GM18867 (cell line): ENCODE measurements at regions not wholly inside any gene's neighbourhood (a gene's known extent, or its start where the extent isn't known, plus 50 kb on each side); places are given as distances from the start of the nearest gene placed in this dataset.

Source experiments
- ATAC-seq: cut with Tn5 transposase; IDR thresholded peaks from one replicate; pipeline ENCODE4 v1.9.1; 2021; ENCODE audit warnings: mild to moderate bottlenecking, moderate library complexity; ENCODE audit not compliant: unreplicated experiment

- no peak for ATAC-seq
Observed at GRCh38 chr5:58357799-58358500, 101.9 kb downstream of the PLK2 start.

DNA sequence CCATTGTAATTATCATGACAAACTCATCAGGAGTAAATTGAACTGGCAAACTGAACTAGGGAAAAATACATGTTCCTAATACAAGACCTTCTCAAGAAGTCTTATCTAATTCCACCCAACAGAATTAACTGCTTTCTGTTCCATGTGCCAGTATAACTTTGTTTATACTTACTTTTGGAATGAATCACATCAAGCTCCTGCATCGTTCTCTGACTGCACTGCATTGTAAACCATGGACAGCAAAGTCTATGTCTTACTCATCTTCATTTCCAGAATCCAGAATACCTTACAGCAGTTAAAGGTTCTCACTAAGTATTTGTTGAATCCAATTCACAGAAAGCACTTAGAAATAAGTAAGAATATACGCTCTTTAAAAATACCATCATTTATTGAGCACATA is 102.8 kb downstream of the PLK2 start:
- ATAC-seq, result no peak

GRCh38 chr5:58356662-58357061 is 103.2 kb downstream of the PLK2 start:
- no peak for ATAC-seq

- ATAC-seq, result no peak
Observed at GRCh38 chr5:58354827-58355226, 105.1 kb downstream of the PLK2 start.

DNA sequence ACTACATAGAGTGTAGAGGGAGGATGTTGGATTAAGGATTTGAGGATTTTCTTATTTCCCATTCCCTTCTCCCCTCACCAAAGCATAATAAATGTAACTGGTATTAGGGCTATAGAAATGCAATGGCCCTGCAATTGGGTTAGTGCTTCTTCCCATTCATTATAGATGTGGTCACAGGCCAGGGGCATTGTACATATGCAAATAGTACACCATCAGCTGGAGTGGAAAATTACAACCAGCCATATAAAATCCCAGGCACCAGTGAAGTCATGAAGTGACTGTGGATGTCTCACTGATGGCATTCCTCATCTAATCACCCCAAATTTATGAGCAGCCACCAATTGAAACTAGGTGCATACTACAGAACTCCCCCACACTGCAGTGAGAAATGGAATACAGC is 105.9 kb downstream of the PLK2 start:
- no peak for ATAC-seq

- no peak for ATAC-seq
Observed at GRCh38 chr5:58351190-58351589, 108.7 kb downstream of the PLK2 start.

DNA sequence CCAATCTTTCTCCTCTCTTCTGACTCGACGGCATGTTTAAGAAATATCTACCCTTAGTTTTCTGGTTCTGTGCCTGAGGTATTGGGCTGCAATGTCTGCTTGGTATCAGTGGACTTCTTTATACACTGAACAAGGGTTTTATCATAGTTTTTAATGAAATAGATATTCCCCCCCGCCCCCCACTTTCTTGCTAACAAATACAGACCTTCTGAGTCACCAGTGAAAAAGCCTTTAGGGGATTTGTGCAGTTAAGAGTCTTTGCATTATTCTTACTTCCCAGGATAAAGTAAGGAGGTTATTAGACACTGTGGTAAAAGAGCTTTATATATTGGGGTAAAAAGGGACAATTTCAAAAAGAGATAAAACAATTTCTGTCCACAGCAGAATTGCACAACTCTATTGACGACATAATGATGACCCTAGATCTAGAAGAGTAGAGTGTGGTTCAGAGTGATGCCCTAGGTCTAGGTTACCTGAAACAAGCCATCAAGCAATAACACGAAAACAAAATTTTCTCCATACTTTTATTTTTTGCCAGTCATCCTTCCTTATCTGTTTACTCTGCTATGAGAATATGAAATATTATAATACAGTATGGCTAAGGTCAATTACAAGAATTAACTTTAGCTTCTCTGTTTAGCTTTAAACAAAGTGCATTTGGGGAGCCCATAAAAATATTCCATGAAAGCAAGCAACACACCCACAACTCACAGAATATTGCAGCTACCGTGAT is 110.7 kb downstream of the PLK2 start:
- no peak for ATAC-seq

GRCh38 chr5:58346041-58346440 is 113.8 kb downstream of the PLK2 start:
- ATAC-seq, result no peak

- no peak for ATAC-seq
Observed at GRCh38 chr5:58341476-58341875, 118.4 kb downstream of the PLK2 start.

DNA sequence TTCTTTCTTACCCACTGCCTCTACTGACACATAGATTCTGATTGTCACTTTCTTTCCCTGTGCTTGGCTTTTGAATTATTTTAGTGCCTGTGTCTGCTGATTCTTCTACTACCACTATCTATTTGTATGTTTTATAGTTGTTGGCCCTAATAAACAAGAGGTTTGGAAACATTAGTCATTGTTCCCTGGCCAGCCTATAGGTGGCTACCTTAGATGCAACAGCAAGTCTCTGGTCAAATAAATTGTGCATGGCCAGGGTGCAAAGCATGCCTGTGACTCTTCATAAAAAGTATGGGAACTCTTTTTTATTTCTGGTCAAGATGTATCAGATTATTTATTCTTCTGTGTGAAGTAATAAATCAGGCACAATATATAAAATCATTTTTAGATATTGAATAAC is 124.4 kb downstream of the PLK2 start:
- no peak for ATAC-seq

GRCh38 chr5:58334035-58334434 is 125.9 kb downstream of the PLK2 start:
- ATAC-seq, result no peak

DNA sequence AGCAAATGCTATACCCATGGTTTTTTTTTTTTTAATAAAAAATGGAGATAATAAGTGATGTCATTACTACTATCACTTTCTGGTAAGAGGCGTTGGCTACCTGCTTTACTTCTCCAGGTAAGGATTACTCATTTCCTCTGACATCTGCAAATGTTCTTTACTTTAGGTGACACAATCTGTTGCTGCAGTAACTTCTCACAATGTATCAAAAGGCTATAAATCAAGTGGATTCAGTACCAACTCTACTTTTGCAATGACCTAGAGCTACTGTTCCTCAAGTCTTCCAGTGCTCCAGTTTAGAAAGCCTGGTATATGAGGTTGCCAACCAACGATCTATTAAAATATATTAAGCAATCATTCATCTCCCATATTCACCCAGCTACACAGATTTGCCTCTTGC is 129.1 kb downstream of the PLK2 start:
- no peak for ATAC-seq

DNA sequence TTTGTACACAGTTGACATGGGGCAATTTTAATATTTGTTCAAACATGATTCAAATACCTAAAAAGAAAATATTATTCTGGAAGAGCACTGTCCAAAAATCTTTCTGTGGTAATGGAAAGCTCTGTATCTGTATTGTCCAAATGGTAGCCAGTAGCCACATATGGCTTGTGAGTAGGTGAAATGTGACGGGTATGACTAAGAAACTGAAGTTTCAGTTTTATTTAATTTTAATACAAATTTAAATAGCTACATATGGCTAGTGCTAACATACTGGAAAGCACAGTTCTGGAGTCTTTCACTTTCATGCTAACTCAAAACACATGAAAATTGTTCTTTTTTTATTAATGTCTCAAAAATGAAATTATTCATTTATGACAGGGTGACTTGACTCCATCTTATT is 132.6 kb downstream of the PLK2 start:
- ATAC-seq, result peak; percentile 82

DNA sequence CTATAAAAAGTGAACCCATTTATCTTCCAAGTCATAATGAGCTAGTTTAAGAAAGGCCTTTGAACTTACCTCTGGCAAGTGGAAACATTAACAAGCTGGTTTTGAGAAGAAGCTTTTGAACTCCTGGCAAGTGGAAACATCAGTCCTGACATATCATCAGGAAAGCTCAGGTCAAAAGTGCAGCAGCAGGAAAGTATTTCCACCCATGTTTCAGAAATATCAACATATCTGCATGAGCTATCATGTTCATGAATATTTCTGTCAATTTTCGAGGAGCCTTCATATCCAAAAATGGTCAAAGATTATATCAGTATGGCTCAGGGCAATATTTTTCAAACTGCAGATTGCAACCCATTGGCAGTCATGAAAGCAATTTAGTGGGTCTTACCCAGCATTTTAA is 133.9 kb downstream of the PLK2 start:
- no peak for ATAC-seq

DNA sequence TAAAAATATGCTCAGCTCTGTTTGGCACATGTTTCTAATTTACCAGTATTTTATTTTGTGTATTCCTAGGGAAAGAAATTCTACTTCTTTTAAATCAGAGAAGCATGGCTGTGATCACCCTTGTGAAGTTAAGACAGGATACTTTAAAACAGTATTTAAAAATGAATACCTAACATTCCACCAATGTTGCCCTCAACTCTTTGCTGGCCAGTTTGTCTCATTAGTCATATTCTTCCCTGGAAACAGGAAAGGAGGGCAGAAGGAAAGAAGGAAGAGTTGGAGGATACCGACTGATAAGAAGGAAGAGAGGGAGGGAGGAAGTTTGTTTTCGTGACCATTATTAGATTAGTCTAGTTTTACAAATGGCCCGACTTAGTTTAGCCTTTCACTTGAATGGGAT is 137.4 kb downstream of the PLK2 start:
- no peak for ATAC-seq

GRCh38 chr5:58318468-58318867 is 141.4 kb downstream of the PLK2 start:
- no peak for ATAC-seq

GRCh38 chr5:58317808-58318207 is 142.1 kb downstream of the PLK2 start:
- no peak for ATAC-seq

DNA sequence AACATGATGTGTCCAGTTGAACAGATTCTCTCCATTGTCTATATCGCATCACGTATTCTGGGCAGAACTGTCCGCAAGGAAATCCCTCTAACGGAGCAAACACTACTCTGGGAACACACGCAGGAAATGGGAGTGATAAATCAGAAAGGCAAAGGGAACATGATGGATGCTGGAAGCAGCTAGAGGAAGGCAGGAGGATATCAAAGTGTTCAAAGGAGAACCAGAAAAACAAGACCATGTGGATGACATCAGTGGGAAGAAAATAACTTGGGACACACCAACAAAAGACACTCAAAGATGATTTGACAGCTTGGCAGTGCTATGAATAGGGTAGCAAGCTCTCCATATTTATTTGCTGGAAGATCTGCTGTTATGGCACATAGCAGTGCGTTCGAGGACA is 142.9 kb downstream of the PLK2 start:
- ATAC-seq, result no peak

DNA sequence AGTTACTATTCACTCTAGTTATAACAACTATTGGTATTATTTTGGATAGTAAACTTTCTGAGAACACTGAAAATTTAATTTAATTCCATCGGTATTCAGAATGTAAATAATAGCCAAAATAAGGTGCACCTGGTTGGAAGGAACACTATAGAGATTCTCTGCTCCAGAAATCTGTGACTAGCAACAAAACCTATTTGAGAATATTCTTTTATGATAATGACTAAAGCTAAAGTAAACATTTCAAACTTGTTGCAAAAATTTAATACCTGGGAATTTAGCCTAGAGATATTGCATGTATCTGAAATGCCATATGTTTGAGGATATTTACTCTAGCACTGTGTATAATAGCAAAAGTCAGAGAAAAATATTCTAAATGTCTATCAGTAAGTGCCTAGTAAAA is 144.1 kb downstream of the PLK2 start:
- no peak for ATAC-seq

DNA sequence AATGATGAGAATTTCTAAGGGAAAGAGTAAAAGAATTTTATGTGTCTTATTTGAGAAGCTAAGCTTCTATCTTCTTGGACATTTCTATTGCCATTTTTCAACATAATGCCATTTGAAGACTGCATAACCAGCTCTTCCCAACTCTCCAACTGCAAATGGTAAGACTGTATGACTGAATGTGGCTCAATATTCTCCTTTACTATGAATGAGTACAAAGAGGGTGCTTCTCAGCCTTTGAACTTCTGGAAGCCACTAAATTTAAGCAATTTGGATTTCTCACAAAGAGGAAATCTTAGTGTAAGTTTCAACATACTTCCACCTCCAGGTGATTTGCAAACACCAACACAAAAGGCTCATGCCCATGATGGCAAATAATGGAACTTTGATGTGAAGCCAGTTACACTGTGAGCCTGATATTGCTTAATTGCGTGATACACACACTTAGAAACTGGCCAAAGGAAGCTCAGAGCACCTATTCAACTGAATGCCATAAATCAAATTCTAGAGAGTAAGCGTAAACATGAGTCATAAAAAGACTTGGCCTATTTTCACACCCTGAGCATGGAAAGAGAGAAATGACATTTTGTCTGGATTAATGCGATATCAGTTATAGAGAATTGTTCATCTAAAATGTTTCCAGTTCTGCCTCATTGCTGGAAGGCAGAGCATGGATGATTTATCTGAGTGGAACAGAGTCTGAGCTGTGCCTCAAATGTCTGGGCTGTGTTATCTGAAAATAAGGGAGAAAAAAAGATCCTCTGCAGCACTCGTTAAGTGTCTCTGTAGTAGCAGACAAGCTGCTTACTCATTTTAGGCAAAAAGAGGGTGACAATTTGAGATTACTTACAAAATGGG is 145.3 kb downstream of the PLK2 start:
- ATAC-seq, result no peak

DNA sequence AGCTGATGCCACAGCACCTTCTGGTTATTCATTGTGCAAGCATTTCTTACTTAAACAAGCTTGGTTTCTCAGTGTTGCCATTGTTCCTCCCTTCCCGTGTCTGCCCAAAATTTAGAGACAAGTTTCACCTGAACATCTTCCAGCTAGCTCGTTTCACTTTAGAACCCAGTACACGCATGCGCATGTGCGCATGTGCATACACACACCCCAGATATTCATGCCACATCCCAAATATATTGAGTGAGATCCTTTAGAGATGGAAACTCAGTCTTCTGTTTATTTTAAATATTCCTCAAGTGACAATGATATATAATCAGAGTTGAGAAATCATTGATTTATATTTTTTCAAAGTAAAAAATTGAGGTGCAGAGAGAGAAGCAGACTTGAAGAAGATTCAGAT is 147.6 kb downstream of the PLK2 start:
- ATAC-seq, result no peak

DNA sequence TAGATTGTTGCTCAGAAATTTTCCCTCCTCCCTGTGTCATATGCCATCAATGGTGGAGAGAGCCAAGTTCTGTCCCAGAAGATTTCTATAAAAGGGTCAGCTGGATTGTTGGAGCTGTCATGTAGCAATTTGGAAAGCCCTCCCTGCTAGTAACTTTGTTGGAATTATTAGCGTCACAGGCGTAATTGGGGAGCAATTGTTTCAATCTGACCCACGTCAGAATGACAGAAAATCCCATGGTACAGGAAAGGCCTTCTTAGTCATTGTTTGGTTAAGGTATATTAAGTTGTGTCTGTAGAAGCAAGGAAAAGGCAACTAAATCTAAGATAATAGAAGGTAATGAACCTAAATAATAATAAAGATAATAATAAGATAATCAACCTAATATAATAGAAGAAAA is 148.4 kb downstream of the PLK2 start:
- ATAC-seq, result no peak
